ENCODE measurements at regions not wholly inside any gene's neighbourhood (a gene's known extent, or its start where the extent isn't known, plus 50 kb on each side); places are given as distances from the start of the nearest gene placed in this dataset.

DNA sequence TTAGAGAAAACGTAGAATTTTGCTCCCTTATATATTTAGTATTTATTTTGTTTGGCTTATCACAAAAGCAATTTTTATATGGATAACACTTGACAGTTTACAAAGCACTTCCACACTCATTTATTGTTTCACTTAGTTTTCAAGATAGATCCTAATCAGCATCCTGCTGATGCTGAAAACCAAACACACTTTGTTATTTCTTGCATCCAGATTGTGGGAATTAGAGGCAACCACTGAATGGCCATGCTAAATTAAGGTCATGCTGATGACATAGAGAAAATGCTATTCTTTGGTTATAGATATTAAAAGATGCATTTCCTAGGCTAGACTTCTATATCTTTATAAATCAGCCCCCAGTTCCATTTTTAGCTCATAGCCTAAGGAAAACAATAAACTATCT, 474.1 kb upstream of the KCNMB2 start:
- TF ChIP-seq, protein P1, sequence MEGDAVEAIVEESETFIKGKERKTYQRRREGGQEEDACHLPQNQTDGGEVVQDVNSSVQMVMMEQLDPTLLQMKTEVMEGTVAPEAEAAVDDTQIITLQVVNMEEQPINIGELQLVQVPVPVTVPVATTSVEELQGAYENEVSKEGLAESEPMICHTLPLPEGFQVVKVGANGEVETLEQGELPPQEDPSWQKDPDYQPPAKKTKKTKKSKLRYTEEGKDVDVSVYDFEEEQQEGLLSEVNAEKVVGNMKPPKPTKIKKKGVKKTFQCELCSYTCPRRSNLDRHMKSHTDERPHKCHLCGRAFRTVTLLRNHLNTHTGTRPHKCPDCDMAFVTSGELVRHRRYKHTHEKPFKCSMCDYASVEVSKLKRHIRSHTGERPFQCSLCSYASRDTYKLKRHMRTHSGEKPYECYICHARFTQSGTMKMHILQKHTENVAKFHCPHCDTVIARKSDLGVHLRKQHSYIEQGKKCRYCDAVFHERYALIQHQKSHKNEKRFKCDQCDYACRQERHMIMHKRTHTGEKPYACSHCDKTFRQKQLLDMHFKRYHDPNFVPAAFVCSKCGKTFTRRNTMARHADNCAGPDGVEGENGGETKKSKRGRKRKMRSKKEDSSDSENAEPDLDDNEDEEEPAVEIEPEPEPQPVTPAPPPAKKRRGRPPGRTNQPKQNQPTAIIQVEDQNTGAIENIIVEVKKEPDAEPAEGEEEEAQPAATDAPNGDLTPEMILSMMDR (IDR thresholded peaks at IDR 0.05; ENCODE audit: low read depth, low read length, poor library complexity, severe bottlenecking) = no peak
- no peak for TF ChIP-seq EZH2phosphoT487 (IDR thresholded peaks at IDR 0.05; ENCODE audit: borderline replicate concordance, low read length)
